HEK293 (cell line): ENCODE measurements at regions not wholly inside any gene's neighbourhood (a gene's known extent, or its start where the extent isn't known, plus 50 kb on each side); places are given as distances from the start of the nearest gene placed in this dataset.

Experiments used
- ZNF239 ChIP-seq: fragments of 450-650 bp; formaldehyde crosslinking; IDR thresholded peaks from 2 replicates; pipeline ENCODE4 v1.5.1; 2016; ENCODE audit warnings: missing biosample characterization, missing genetic modification characterization
- ZNF501 ChIP-seq: fragments of 450-650 bp; formaldehyde crosslinking; IDR thresholded peaks from 2 replicates; pipeline ENCODE4 v1.5.1; 2016; ENCODE audit warnings: missing biosample characterization, missing genetic modification characterization

DNA sequence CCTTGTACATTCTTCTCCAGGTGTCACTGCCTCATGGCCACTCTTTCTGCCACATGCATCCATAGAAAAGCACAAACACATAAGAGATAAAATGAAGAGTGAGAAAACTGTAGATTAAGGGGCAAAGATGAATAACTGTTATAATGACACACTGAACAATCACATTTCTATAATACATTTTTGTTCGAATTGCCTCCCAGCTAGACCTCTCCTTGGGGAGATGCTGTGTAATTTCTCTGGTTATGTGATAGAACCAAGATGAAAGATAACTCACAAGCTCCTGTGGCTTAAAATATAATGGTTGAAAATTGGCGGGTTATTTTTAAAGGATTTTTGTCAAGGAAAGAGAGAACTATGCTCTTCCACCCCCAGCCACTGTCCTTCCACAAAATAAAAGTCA is 60.2 kb upstream of the STEAP1 start (continued):
- TF ChIP-seq ZNF501 (no peak), ZNF239 (tag by site-specific recombination) (no peak)
